ENCODE measurements at regions not wholly inside any gene's neighbourhood (a gene's known extent, or its start where the extent isn't known, plus 50 kb on each side); places are given as distances from the start of the nearest gene placed in this dataset.

GRCh38 chr3:160162440-160162839, 62.8 kb upstream of the C3orf80 start:
- TF ChIP-seq CTCF (IDR thresholded peaks at IDR 0.05; ENCODE audit: borderline replicate concordance, extremely low read depth, low read length, poor library complexity, severe bottlenecking) (no peak), EZH2 (IDR thresholded peaks at IDR 0.05; ENCODE audit: borderline replicate concordance, low read depth, low read length, severe bottlenecking) (no peak)
